ENCODE measurements at regions not wholly inside any gene's neighbourhood (a gene's known extent, or its start where the extent isn't known, plus 50 kb on each side); places are given as distances from the start of the nearest gene placed in this dataset.

DNA sequence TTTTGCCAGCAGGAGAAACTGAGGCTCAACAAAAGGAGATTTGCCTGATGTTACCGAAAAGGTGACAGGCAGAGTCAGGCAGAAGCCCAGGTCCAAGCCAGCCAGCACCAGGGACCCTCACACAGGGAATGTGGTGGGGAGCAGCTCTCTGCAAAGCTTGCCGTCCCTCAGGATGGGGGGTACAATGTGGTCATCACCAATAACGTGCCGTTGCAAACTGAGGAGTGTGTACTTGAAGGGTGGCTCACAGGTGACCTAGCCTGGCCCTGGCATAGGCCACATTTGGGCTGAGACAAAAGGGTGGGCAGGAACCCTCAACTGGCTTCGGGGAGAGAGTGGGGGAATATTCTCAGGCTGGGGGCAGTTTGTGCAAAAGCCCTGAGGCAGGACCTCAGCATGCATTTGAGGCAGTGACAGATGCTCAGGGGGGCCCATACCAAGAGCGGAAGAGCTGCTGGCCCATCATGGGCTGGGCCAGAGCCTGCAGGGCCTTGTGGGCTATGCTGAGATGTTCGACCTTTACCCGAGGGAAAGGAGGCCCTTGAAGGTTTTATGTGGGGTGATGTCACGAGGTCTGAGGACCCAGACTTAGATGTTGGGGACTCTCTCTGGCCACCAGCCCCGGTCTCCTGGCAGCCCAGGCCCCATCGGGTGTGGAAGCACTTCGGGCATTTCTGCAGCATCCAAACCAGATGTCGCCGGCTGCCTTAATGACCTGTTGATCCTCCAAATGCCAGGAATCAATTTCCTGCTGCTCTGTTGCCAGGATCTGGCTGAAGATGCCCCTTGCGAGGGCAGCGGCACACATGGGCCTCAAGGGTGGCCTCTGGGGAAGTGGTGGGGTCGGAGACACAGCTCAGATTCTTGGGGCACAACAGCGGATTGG, 57.4 kb upstream of the SHISAL1 start:
- TF ChIP-seq, protein P1, sequence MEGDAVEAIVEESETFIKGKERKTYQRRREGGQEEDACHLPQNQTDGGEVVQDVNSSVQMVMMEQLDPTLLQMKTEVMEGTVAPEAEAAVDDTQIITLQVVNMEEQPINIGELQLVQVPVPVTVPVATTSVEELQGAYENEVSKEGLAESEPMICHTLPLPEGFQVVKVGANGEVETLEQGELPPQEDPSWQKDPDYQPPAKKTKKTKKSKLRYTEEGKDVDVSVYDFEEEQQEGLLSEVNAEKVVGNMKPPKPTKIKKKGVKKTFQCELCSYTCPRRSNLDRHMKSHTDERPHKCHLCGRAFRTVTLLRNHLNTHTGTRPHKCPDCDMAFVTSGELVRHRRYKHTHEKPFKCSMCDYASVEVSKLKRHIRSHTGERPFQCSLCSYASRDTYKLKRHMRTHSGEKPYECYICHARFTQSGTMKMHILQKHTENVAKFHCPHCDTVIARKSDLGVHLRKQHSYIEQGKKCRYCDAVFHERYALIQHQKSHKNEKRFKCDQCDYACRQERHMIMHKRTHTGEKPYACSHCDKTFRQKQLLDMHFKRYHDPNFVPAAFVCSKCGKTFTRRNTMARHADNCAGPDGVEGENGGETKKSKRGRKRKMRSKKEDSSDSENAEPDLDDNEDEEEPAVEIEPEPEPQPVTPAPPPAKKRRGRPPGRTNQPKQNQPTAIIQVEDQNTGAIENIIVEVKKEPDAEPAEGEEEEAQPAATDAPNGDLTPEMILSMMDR (IDR thresholded peaks at IDR 0.05; ENCODE audit: low read depth, low read length) = no peak
- no peak overlapping the region for H3K4me3 ChIP-seq (ENCODE audit: low read depth, low read length)

DNA sequence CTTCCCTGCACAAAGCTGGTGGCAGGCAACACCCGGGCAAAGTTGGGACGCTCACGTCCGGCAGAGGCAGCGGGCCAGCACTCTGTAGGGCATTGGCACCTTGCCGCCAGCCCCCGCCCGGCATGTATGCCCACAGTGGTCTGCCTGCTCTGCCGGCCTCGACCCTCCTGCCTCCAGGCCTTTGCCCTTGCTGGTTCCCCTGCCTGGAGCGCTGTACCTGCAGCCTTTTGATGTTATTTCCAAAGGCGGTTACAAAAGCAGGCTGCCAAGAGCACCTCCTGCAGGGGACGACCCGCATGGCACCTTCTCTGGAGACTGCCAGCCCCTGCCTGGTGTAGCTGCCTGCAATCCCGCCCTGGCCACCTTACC, 56.5 kb upstream of the SHISAL1 start:
- TF ChIP-seq, protein P1 (IDR thresholded peaks at IDR 0.05; ENCODE audit: low read depth, low read length) = no peak

DNA sequence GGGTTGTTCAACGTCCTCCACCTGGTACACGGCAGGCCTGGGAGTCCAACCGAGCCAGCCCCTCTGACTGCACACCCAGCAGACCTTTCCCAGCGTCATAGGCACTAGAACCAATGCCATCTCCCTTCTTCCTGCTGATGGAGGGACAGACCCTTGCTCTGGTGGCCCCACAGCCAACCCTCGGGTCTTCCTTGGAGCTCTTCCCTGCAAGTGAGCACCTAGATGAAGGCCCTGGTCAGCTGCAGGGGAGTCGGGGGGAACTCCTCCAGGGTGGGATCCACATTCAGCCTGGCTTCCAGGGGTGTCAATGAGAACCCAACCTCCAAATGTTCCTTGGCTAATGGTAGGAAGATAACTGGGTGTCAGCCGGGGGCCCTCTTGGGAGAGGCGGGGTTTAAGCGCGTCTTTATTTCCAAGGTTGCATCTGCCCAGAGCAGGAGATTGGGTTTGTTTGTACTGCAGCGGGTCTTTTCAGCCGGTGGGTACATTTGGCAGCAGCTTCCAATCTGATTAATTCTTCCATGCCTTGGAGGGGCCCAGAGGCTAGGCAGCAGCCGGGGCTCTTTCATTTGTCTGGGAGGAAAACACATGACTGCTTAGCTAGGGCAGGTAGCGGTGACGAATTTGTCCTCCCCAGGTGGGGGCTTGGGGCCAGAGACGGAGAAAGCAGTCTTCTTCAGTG, 56.0 kb upstream of the SHISAL1 start:
- TF ChIP-seq, protein P1 (IDR thresholded peaks at IDR 0.05; ENCODE audit: low read depth, low read length) = no peak

More for the DNA sequence above, 56.5 kb upstream of the SHISAL1 start:
- H3K4me3 ChIP-seq (ENCODE audit: low read depth, low read length) = no peak overlapping the region

DNA sequence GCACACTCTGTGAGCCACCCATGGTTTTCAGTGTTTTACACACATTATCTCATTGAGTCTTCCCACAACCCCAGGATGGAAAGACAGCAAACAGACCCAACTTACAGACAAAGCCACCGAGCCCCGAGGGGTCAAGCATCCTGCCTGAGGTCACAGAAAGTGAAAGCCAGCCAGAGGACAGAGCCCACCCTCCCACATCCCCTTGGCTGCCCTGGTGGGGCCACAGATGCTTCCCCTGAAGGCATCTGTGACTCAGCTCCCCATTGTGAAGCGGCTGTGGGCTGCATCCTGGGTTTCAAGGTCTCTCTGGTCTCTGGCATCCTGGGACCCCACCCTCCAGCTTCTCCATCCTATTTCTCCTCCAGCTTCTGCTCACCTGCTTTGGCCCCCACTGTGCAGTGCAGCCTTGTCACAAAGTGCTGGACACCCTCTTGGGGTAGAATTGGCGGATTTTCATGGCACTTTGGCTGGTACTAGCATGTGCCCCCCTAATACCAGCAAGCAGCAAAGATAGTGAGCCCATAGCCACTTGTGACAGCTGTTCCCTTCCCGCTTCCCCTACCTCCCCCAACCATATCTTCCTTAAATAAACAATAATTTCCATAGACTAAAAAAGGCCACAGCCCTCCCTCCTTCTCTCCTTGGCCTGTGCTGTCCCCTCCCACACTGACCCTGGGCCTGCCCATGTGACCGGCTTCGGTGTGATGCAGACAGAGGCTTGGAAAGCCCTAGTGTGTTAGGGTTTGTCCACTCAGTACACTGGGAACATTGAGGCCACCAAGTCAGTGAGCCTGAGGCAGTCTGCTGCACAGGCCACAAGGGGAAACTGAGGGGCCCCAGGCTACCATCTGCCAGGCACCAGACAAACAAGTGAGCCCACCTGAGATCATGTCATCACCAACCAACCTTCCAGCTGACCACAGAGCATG, 53.9 kb upstream of the SHISAL1 start:
- TF ChIP-seq, protein P1 (IDR thresholded peaks at IDR 0.05; ENCODE audit: low read depth, low read length) = no peak

More for the DNA sequence above, 56.0 kb upstream of the SHISAL1 start:
- H3K4me3 ChIP-seq (ENCODE audit: low read depth, low read length) = no peak overlapping the region

DNA sequence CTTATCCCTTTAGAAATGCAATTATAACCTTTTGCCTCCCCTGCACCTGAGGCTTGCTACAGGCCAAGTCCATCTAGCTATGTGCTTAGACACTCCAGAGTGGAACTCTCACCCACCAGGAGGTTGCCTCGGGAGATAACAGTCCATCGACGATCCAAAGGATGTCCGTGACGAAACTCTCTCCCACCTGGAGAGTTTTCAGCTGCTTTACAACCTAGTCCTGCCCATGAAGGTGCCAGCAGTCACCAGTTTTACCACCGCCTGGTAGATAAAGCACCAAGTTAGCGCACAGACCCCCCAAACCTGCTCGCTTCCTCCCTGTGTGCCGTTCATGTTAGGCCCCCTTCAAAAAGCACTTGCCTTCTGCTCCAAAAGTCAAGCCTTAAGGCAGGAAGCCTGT, 53.1 kb upstream of the SHISAL1 start:
- no peak overlapping the region for H3K4me3 ChIP-seq (ENCODE audit: low read depth, low read length)
- TF ChIP-seq, protein P1 (IDR thresholded peaks at IDR 0.05; ENCODE audit: low read depth, low read length) = no peak

More for the DNA sequence above, 53.9 kb upstream of the SHISAL1 start:
- H3K4me3 ChIP-seq (ENCODE audit: low read depth, low read length) = no peak overlapping the region

DNA sequence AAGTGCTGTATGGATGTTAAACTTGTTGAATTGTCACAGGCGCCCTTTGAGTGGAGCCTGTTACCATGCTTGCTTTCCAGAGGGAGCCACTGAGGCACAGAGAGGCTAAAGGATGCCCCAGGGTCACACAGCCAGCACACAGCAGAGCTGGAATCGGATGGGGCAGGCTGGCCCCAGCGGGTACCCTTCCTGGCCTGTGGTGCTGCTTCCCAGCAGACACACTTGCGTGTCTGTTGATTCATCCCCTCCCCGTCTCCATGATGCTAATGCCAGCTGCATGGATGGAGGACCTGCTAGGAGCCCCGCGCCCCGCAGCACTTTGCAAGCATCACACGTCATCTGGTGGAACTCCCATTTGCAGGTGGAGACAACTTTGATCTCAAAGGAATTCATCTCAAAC, 52.4 kb upstream of the SHISAL1 start:
- TF ChIP-seq, protein P1 (IDR thresholded peaks at IDR 0.05; ENCODE audit: low read depth, low read length) = no peak
- H3K4me3 ChIP-seq (ENCODE audit: low read depth, low read length) = no peak overlapping the region
